Heart right ventricle (tissue), 16 donors: ENCODE measurements at regions not wholly inside any gene's neighbourhood (a gene's known extent, or its start where the extent isn't known, plus 50 kb on each side); places are given as distances from the start of the nearest gene placed in this dataset.

ENCODE experiments used
- ATAC-seq, 8 donors: fragments of 200-7000 bp; cut with Tn5 transposase; one replicate each; pipeline ENCODE4 v1.9.1; 2020; ENCODE audit warnings: mild to moderate bottlenecking in 8 of 8, moderate library complexity in 8 of 8, moderate number of reproducible peaks in 1 of 8
- DNase-seq, 2 donors: peaks; one replicate each; pipeline ENCODE4 v3.0.0-alpha.2; 2020
- H3K27ac ChIP-seq, 10 donors: fragments of 200-600 bp; sonication (generic) in 2 of 10; one replicate each; pipeline versions ENCODE4 v1.5.0 to v1.8.0; 2020 to 2022; ENCODE audit warnings: mild to moderate bottlenecking in 3 of 10
- H3K27me3 ChIP-seq, 7 donors: fragments of 200-600 bp; one replicate each; pipeline ENCODE4 v1.8.0; 2021 to 2022; ENCODE audit warnings: mild to moderate bottlenecking in 2 of 7
- H3K36me3 ChIP-seq, 9 donors: fragments of 200-600 bp; sonication (generic) in 1 of 9; one replicate each; pipeline versions ENCODE4 v1.5.0 to v1.8.0; 2020 to 2022; ENCODE audit warnings: mild to moderate bottlenecking in 2 of 9
- H3K4me1 ChIP-seq, 9 donors: fragments of 200-600 bp; sonication (generic) in 1 of 9; one replicate each; pipeline versions ENCODE4 v1.5.0 to v1.8.0; 2020 to 2022; ENCODE audit warnings: mild to moderate bottlenecking in 4 of 9
- H3K4me3 ChIP-seq, 10 donors: fragments of 200-600 bp; sonication (generic) in 2 of 10; one replicate each; pipeline versions ENCODE4 v1.5.0 to v1.8.0; 2020 to 2022; ENCODE audit warnings: mild to moderate bottlenecking in 7 of 10, moderate library complexity in 2 of 10
- H3K9me3 ChIP-seq, 11 donors: fragments of 200-600 bp in 10 of 11; sonication (generic) in 2 of 11; one replicate each; pipeline versions ENCODE4 v1.5.0 to v1.8.0; 2013 to 2022; ENCODE audit warnings: mild to moderate bottlenecking in 2 of 11, control low read depth in 1 of 11, moderate library complexity in 1 of 11
- CTCF ChIP-seq, 9 donors: fragments of 200-600 bp; sonication (generic) in 2 of 9; IDR thresholded peaks; one replicate each; pipeline versions ENCODE4 v1.5.0 to v1.8.0; 2021 to 2022; ENCODE audit warnings: antibody characterized with exemption in 9 of 9, mild to moderate bottlenecking in 5 of 9, moderate library complexity in 1 of 9
- WGBS, 2 donors: extraction: QIAGEN DNeasy Blood & Tissue Kit; methylation state at CpG; one replicate each; pipeline ENCODE4 v1.1.7; 2013; ENCODE audit warnings: inconsistent platforms in 1 of 2; 5-methylcytosine and 5-hydroxymethylcytosine counted together
- intact Hi-C, 10 donors: fragments of 100-400 bp; cut with DNase I; formaldehyde crosslinking; loops; one replicate each; pipeline versions ENCODE4 v1.11.1 to v1.14.2; 2022
- donor health status: Arrhythmogenic right ventricular cardiomyopathy.
- donor health status: ischemic (EF 13 %, LVEDD 7.1; RV severe dilation, severe dysfunction).
- donor health status: healthy with polysubstance abuse.
- donor health status: DM: no; HTN: yes; CAD: no.
- donor health status: DM: no; HTN: no; CAD: no.
- donor health status: ischemic (EF 25% LVEDD 6.9; RV normal size, moderate dysfunction).
- donor health status: ischemic (EF 25% LVEDD 5.7; RV mildly dilated, moderate dysfunction).
- donor health status: healthy.
- donor health status: DM: yes; HTN: yes; CAD: no.
- donor health status: Ischemic cardiomyopathy.
- donor health status: ischemic (EF 35%, LVEDD 5.7; RV mildly dilated, moderate dysfunction).
- donor health status: nonischemic (EF 11% LVEDD 7.7; RV severe dilation, severe dysfunction).
- donor health status: DM: yes; HTN: yes; CAD: no.
- donor health status: PGD.
- donor health status: ischemic (EF 29% LVEDD 5.4; RV normal size, mild dysfunction).
- donor health status: nonischemic (EF 23%, LVEDD 6.1; RV moderate dilation, normal function).

- ATAC-seq = no peak
Observed at GRCh38 chr2:147320146-147320545, 524.7 kb upstream of the ACVR2A start.

GRCh38 chr2:147311058-147311430 is 533.8 kb upstream of the ACVR2A start:
- intact Hi-C loops = no loop called here

More at GRCh38 chr2:147320146-147320545, 524.7 kb upstream of the ACVR2A start:
- H3K9me3 ChIP-seq = peaks cover 0 to 48% (median 11%) of the 10 kb centered on the region in 11 donors
- intact Hi-C loops = no loop called here
- no peak overlapping the region for H3K4me3 ChIP-seq
- no peaks in the 10 kb centered on the region for H3K27me3 ChIP-seq
- TF ChIP-seq CTCF (IDR thresholded peaks at IDR 0.05) = no peak
- no peaks in the 10 kb centered on the region for H3K4me1 ChIP-seq
- DNase-seq = no peak
- no peaks in the 10 kb centered on the region for H3K36me3 ChIP-seq
- no peak overlapping the region for H3K27ac ChIP-seq

GRCh38 chr2:147310335-147311057 is 534.3 kb upstream of the ACVR2A start:
- no peak for DNase-seq
- intact Hi-C loops = no loop called here
- no peaks in the 10 kb centered on the region for H3K36me3 ChIP-seq
- peaks cover 0 to 14% (median 0%) of the 10 kb centered on the region in 11 donors for H3K9me3 ChIP-seq
- TF ChIP-seq CTCF (IDR thresholded peaks at IDR 0.05) = no peak
- no peak overlapping the region for H3K4me3 ChIP-seq
- no peak overlapping the region for H3K27ac ChIP-seq
- H3K27me3 ChIP-seq = no peaks in the 10 kb centered on the region
- no peak for ATAC-seq
- no peaks in the 10 kb centered on the region for H3K4me1 ChIP-seq
- 85 to 91% methylated on average over 2 of the region's 2 CpGs for WGBS, 2 donors

More at GRCh38 chr2:147311058-147311430, 533.8 kb upstream of the ACVR2A start:
- ATAC-seq (no peak), DNase-seq (no peak)
- no peak overlapping the region for H3K27ac ChIP-seq
- H3K27me3 ChIP-seq = no peaks in the 10 kb centered on the region
- peaks cover 0 to 14% (median 0%) of the 10 kb centered on the region in 11 donors for H3K9me3 ChIP-seq
- no peaks in the 10 kb centered on the region for H3K4me1 ChIP-seq
- TF ChIP-seq CTCF (IDR thresholded peaks at IDR 0.05) = no peak
- H3K36me3 ChIP-seq = no peaks in the 10 kb centered on the region
- no peak overlapping the region for H3K4me3 ChIP-seq
- WGBS, 2 donors = 58 to 60% methylated on average over 3 of the region's 3 CpGs

GRCh38 chr2:147297820-147298219 is 547.0 kb upstream of the ACVR2A start:
- Histone ChIP-seq H3K27ac (peak overlapping the region in 1 of 10 donors; percentile 71), H3K4me3 (no peak overlapping the region), H3K36me3 (no peaks in the 10 kb centered on the region), H3K9me3 (no peaks in the 10 kb centered on the region), H3K4me1 (no peaks in the 10 kb centered on the region), H3K27me3 (no peaks in the 10 kb centered on the region)
- DNase-seq = no peak
- 88 to 89% methylated on average over 3 of the region's 3 CpGs for WGBS, 2 donors
- ATAC-seq = no peak
- intact Hi-C loops = no loop called here
- TF ChIP-seq CTCF (IDR thresholded peaks at IDR 0.05) = no peak
